ENCODE measurements at regions not wholly inside any gene's neighbourhood (a gene's known extent, or its start where the extent isn't known, plus 50 kb on each side); places are given as distances from the start of the nearest gene placed in this dataset.
A peak's percentile ranks its signal among the peaks of the same experiment; 100 is the strongest.

GRCh38 chr20:39851459-39851858 lies 837.6 kb downstream of the MAFB start:
- DNase-seq: no peak

- no peak for DNase-seq
Measured at GRCh38 chr20:39850821-39851330, 838.2 kb downstream of the MAFB start.

- no peak for DNase-seq
Measured at GRCh38 chr20:39850246-39850645, 838.8 kb downstream of the MAFB start.

- DNase-seq: peak; percentile 91
Measured at GRCh38 chr20:39849664-39850063, 839.4 kb downstream of the MAFB start.

GRCh38 chr20:39849171-39849570 lies 839.9 kb downstream of the MAFB start:
- DNase-seq: no peak

- DNase-seq: no peak
Measured at GRCh38 chr20:39839399-39840119, 849.5 kb downstream of the MAFB start.

GRCh38 chr20:39837561-39837960 lies 851.5 kb downstream of the MAFB start:
- DNase-seq: no peak

- DNase-seq: peak; percentile 38
Measured at GRCh38 chr20:39835130-39835842, 853.8 kb downstream of the MAFB start.

GRCh38 chr20:39830903-39831302 lies 858.1 kb downstream of the MAFB start:
- no peak for DNase-seq

GRCh38 chr20:39829661-39830060 lies 859.4 kb downstream of the MAFB start:
- no peak for DNase-seq

- DNase-seq: peak; percentile 47
Measured at GRCh38 chr20:39829256-39829655, 859.8 kb downstream of the MAFB start.

- no peak for DNase-seq
Measured at GRCh38 chr20:39825950-39826349, 863.1 kb downstream of the MAFB start.

GRCh38 chr20:39825524-39825923 lies 863.4 kb downstream of the DHX35 start:
- DNase-seq: no peak

- peak; percentile 40 for DNase-seq
Measured at GRCh38 chr20:39823224-39823623, 861.1 kb downstream of the DHX35 start.

GRCh38 chr20:39822667-39823066 lies 860.5 kb downstream of the DHX35 start:
- no peak for DNase-seq

GRCh38 chr20:39813190-39813829 lies 851.2 kb downstream of the DHX35 start:
- DNase-seq: no peak

- no peak for DNase-seq
Measured at GRCh38 chr20:39812116-39812515, 850.0 kb downstream of the DHX35 start.

- DNase-seq: no peak
Measured at GRCh38 chr20:39810309-39810708, 848.2 kb downstream of the DHX35 start.

- DNase-seq: no peak
Measured at GRCh38 chr20:39808613-39809012, 846.5 kb downstream of the DHX35 start.

GRCh38 chr20:39800548-39800947 lies 838.4 kb downstream of the DHX35 start:
- DNase-seq: peak; percentile 23

- no peak for DNase-seq
Measured at GRCh38 chr20:39800111-39800510, 838.0 kb downstream of the DHX35 start.

GRCh38 chr20:39799366-39799965 lies 837.3 kb downstream of the DHX35 start:
- DNase-seq: no peak

Measured in femur (tissue), 1 donor.